ENCODE measurements at regions not wholly inside any gene's neighbourhood (a gene's known extent, or its start where the extent isn't known, plus 50 kb on each side); places are given as distances from the start of the nearest gene placed in this dataset.

GRCh38 chr4:52263607-52264006, 212.5 kb downstream of the SPATA18 start:
- no peak for DNase-seq
- intact Hi-C loops (cut with DNase I, micrococcal nuclease) = no loop called here
- no peak for ATAC-seq

- DNase-seq = no peak
- intact Hi-C loops (cut with DNase I, micrococcal nuclease) = no loop called here
- no peak for ATAC-seq
Measured at GRCh38 chr4:52265781-52266525, 214.8 kb downstream of the SPATA18 start.

- ATAC-seq = no peak
- no peak for DNase-seq
- intact Hi-C loops (cut with DNase I, micrococcal nuclease) = no loop called here
Measured at GRCh38 chr4:52266537-52267137, 215.5 kb downstream of the SPATA18 start.

- intact Hi-C loops (cut with DNase I, micrococcal nuclease) = no loop called here
- ATAC-seq = no peak
- DNase-seq = no peak
Measured at GRCh38 chr4:52269761-52270160, 218.7 kb downstream of the SPATA18 start.

- ATAC-seq (no peak), DNase-seq (no peak)
- intact Hi-C loops (cut with DNase I, micrococcal nuclease) = no loop called here
Measured at GRCh38 chr4:52273885-52274284, 222.8 kb downstream of the SPATA18 start.

- intact Hi-C loops (cut with DNase I, micrococcal nuclease) = no loop called here
- ATAC-seq (no peak), DNase-seq (no peak)
Measured at GRCh38 chr4:52288212-52288855, 237.2 kb downstream of the SPATA18 start.

- DNase-seq = no peak
- intact Hi-C loops (cut with DNase I, micrococcal nuclease) = no loop called here
- ATAC-seq = no peak
Measured at GRCh38 chr4:52290466-52290865, 239.4 kb downstream of the SPATA18 start.

GRCh38 chr4:52292245-52292644, 241.1 kb downstream of the SPATA18 start:
- DNase-seq = no peak
- intact Hi-C loops (cut with DNase I, micrococcal nuclease) = no loop called here
- ATAC-seq = no peak

GRCh38 chr4:52296341-52296740, 245.2 kb downstream of the SPATA18 start:
- ATAC-seq (no peak), DNase-seq (no peak)
- intact Hi-C loops (cut with DNase I, micrococcal nuclease) = no loop called here

- DNase-seq = no peak
- no peak for ATAC-seq
- intact Hi-C loops (cut with DNase I, micrococcal nuclease) = no loop called here
Measured at GRCh38 chr4:52298444-52298843, 247.3 kb downstream of the SPATA18 start.

GRCh38 chr4:52299120-52299519, 248.0 kb downstream of the SPATA18 start:
- ATAC-seq (no peak), DNase-seq (no peak)
- intact Hi-C loops (cut with DNase I, micrococcal nuclease) = no loop called here

GRCh38 chr4:52311464-52312125, 260.5 kb downstream of the SPATA18 start:
- no peak for ATAC-seq

GRCh38 chr4:52312722-52313121, 261.6 kb downstream of the SPATA18 start:
- DNase-seq (no peak), ATAC-seq (no peak)
- intact Hi-C loops (cut with DNase I, micrococcal nuclease) = no loop called here

More at GRCh38 chr4:52311464-52312125, 260.5 kb downstream of the SPATA18 start:
- intact Hi-C loops (cut with DNase I, micrococcal nuclease) = no loop called here
- DNase-seq = no peak

- intact Hi-C loops (cut with DNase I, micrococcal nuclease) = no loop called here
- DNase-seq (no peak), ATAC-seq (no peak)
Measured at GRCh38 chr4:52317361-52317879, 266.3 kb downstream of the SPATA18 start.

- no peak for DNase-seq
- no peak for ATAC-seq
Measured at GRCh38 chr4:52317981-52318380, 266.9 kb downstream of the SPATA18 start.

GRCh38 chr4:52329894-52330293, 278.8 kb downstream of the SPATA18 start:
- no peak for ATAC-seq
- no peak for DNase-seq
- intact Hi-C loops (cut with DNase I, micrococcal nuclease) = no loop called here

More at GRCh38 chr4:52317981-52318380, 266.9 kb downstream of the SPATA18 start:
- intact Hi-C loops (cut with DNase I, micrococcal nuclease) = no loop called here

- no peak for DNase-seq
- intact Hi-C loops (cut with DNase I, micrococcal nuclease) = no loop called here
- ATAC-seq = no peak
Measured at GRCh38 chr4:52343595-52343994, 292.5 kb downstream of the SPATA18 start.

- intact Hi-C loops (cut with DNase I, micrococcal nuclease) = no loop called here
- DNase-seq = no peak
- no peak for ATAC-seq
Measured at GRCh38 chr4:52350926-52351325, 299.8 kb downstream of the SPATA18 start.

- DNase-seq (no peak), ATAC-seq (no peak)
- intact Hi-C loops (cut with DNase I, micrococcal nuclease) = no loop called here
Measured at GRCh38 chr4:52358366-52358765, 300.7 kb downstream of the USP46 start.
